GM10248 (cell line): ENCODE measurements at regions not wholly inside any gene's neighbourhood (a gene's known extent, or its start where the extent isn't known, plus 50 kb on each side); places are given as distances from the start of the nearest gene placed in this dataset.

Source experiments
- CTCF ChIA-PET: fragments of 300-600 bp; sonication (Branson Sonifier 250); formaldehyde crosslinking; extraction: SDS; loops from one replicate; lab custom pipeline; 2021; ENCODE audit warnings: antibody characterized with exemption; lab: Yijun Ruan, JAX
- POLR2A ChIA-PET: fragments of 350-650 bp; sonication (Branson Sonifier 250); formaldehyde crosslinking; extraction: SDS; loops from one replicate; lab custom pipeline; 2020; ENCODE audit warnings: antibody characterized with exemption; lab: Yijun Ruan, JAX
- DNase-seq: peaks from one replicate; pipeline ENCODE4 v3.0.0; 2012; ENCODE audit errors: extremely low spot score
- CTCF ChIP-seq: IDR thresholded peaks from 2 replicates; pipeline ENCODE4 v1.5.1; 2012; ENCODE audit warnings: mild to moderate bottlenecking, low read depth; ENCODE audit errors: extremely low read depth, missing control alignments, control extremely low read depth

DNA sequence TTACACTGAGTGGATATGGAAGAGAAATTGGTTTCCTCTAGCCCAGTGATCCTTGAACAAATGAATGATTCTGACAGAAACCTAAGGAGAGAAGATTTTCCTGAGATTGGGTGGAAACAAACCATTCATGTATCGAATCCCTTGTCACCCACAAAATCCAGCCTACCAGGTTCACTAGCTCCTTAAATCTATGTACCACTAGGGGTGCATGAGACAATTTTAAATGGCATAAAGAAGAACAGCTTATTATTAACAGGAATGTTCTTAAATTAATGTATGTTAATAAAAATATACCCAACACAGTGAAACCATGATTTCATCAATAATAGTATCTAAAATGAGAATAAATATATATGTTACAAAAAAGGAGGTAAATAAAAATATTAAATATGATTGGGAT, 118.4 kb upstream of the LNX1 start:
- ChIA-PET POLR2A (no interaction called here), CTCF (interaction anchor here (1.0 to 2.5 kb wide), 2 partner anchors 95 to 363 kb away, joined by 4 to 9 read pairs; no protein-coding TSS in a partner anchor)
- DNase-seq: no peak
- TF ChIP-seq CTCF: no peak

GRCh38 chr4:53707491-53707890, 116.2 kb upstream of the LNX1 start:
- TF ChIP-seq CTCF: no peak
- no peak for DNase-seq
- ChIA-PET CTCF (interaction anchor here (0.9 to 6.5 kb wide), 22 partner anchors 8 to 527 kb away, joined by 3 to 55 read pairs (median 7); no protein-coding TSS in a partner anchor), POLR2A (no interaction called here)

GRCh38 chr4:53706422-53707032, 115.2 kb upstream of the LNX1 start:
- peak; percentile 40 for DNase-seq
- peak; percentile 55 for TF ChIP-seq CTCF
- ChIA-PET POLR2A (interaction anchor here (0.6 kb wide), 1 partner anchor 19 kb away, joined by 3 read pairs; no protein-coding TSS in a partner anchor), CTCF (interaction anchor here (0.7 to 6.5 kb wide), 41 partner anchors 8 to 691 kb away, joined by 3 to 55 read pairs (median 5); no protein-coding TSS in a partner anchor)

DNA sequence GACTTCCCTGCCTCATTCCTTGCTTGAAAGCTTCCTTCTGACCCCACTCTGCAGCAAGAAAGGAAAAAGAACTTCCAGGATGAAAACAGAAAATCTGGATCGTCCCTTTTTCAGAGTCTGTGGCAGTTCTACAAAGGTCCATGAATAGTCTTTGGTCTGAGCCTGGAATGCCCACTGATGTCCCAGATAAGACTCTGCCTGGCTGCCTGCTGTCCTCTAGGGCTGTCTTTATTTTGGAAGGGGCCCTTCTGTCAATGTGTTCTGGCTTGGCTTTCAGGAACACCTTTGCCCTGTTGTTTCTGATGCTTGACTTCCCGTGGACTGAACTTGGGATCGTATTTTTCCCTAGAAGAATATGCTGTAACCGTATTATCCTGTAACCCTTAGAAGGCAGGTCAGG, 114.7 kb upstream of the LNX1 start:
- TF ChIP-seq CTCF: no peak
- no peak for DNase-seq
- ChIA-PET POLR2A (no interaction called here), CTCF (interaction anchor here (0.7 to 6.5 kb wide), 37 partner anchors 8 to 691 kb away, joined by 3 to 55 read pairs (median 5); no protein-coding TSS in a partner anchor)

- TF ChIP-seq CTCF: no peak
- CTCF ChIA-PET: interaction anchor here (1.2 to 6.5 kb wide), 20 partner anchors 7 to 529 kb away, joined by 3 to 55 read pairs (median 10); no protein-coding TSS in a partner anchor
- DNase-seq: no peak
- POLR2A ChIA-PET: no interaction called here
Measured at GRCh38 chr4:53705151-53705764, 114.0 kb upstream of the LNX1 start.

DNA sequence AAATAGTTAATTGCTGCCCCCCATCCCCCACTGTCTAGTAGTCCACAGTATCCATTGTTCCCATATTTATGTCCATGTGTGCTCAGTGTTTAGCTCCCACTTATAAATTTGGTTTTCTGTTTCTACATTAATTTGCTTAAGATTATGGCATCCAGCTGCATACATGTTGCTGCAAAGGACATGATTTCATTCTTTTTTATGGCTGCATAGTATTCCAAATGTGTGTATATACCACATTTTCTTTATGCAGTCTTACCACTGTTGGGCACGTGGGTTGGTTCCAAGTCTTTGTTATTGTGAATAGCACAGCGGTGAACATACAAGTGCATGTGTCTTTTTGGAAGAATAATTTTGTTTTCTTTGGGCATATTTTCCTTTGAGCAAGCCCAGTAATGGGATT, 113.0 kb upstream of the LNX1 start:
- TF ChIP-seq CTCF: no peak
- DNase-seq: no peak
- POLR2A ChIA-PET: no interaction called here
- CTCF ChIA-PET: interaction anchor here (0.9 to 6.5 kb wide), 7 partner anchors 10 to 530 kb away, joined by 3 to 55 read pairs (median 10); no protein-coding TSS in a partner anchor
